ENCODE measurements at regions not wholly inside any gene's neighbourhood (a gene's known extent, or its start where the extent isn't known, plus 50 kb on each side); places are given as distances from the start of the nearest gene placed in this dataset.

GRCh38 chr16:6027733-6028132 is 930.1 kb upstream of the EEF2KMT start:
- no peak for DNase-seq

- DNase-seq, result no peak
Measured at GRCh38 chr16:6023449-6023848, 925.9 kb upstream of the EEF2KMT start.

- DNase-seq, result no peak
Measured at GRCh38 chr16:6021276-6021943, 923.8 kb upstream of the EEF2KMT start.

DNA sequence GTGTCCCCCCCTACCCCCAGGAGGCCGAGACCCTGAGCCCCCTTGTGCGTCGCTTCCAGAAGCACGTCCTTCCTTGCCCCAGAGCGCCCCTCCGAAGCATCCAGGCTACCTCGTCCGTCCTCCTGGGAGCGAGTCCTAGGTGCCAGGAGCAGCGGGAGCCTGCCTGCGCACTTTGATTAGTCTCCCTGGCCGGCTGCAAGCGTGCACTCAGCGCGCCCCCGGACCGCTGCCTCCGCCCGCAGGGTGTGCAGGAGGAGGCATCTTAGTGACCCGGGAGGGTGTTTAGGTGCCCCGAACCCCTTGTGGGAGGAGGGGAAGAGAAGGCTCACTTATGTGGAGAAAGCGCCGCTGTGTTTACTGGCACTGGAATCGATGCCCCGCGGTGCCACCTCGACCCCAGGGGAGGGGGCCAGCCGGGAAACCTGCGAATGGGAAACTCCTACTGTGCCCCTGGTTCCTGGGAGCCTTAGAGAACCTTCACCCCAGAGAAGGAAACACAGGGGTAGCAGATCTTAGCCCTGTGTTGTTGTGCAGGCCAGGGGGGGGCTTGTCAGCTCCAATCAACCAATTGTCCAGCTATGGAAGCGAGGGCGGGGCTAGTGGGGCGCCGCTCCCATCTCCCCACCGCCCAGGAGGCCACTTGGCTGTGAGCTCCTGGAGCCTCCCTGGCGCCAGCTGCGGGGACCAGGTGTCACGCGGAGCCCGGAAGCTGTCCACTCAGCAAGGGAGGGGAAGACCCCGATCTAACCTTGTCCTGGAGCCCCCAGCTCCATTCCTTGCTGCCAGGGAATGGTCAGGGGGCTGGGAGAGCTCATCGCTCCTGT is 922.8 kb upstream of the EEF2KMT start:
- no peak for DNase-seq

DNA sequence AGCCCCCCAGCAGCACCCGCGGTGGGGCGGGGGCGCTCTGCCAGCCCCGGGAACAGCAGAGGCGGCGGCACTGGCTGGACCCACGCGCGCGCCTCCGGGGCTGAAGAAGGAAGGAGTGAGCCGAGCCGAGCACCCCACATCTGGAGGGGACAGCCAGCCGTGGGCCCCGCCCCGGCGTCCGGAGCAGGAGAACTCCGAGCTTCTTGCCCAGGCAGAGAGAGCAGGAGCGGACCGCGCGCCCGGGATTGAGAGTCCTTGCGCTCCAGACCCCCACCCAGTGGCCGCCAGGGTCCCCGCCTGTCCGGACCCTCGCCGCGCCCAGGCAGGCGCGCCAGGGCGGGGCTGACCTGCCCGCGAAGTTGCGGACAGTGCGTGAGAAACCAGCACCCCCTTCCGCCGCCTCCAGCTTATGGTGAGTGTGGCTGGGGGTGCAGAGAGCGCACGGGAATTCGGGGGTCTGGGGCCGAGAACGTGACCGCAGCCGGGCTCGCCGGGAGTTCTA is 921.9 kb upstream of the EEF2KMT start:
- no peak for DNase-seq

DNA sequence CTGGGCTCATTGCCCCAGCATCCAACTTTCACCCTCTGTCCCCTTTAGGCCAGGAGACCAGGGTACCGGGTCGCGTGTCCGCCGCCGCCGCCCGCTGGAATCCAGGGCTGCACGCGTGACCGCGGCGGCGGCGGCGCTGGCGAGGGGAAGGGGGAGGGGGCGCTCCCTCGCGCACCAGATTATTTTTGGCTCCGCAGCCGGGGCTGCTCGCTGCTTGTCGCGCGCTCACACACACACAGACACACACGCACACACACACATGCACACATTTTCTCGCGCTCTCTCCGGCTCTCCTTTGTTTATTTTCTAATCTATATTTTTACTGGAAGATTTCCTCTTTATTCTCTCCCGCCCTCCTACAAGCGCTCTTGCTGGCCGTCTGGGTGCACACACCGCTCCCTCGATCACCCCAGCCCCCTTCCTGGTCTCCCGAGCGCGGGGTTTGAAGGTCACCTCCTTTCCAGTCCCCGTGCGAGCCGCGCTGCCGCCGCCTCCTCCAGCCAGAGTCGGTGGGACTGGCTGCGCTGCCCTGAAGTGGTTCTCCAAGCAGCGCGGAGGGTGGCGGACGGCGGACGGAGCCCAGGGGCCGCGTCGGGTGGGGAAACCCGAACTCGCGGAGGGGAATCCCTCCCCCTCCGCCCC is 921.4 kb upstream of the EEF2KMT start:
- no peak for DNase-seq

DNA sequence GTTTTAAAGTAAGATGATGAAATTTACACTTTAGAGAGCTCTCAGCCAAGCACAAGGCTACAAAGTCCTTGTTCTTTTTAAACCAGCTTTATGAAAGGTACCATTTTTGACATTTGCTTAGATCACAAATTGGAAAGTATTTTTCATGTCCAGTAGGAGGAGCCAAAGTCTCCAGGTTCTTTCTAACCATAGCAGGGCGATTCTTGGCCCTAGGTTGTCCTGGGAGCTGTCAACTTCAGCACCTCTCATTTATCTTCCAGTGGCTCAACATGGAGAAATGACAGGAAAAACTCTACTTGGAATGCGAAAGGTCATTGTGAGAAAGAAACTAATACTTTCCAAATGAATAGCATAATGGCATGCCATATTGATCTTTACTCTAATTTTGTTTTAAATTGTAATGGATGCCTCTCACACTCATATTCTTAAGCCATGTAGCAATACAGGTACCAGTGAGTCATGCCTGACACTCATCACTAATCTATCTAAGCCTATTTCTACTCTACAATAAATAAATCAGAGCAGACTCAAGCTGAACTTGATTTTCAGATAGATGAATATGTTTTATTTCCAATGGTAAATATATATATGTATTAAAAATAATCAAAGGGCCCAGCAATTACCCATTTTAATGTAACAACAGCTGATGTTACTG is 919.1 kb upstream of the EEF2KMT start:
- DNase-seq, result peak; percentile 9

DNA sequence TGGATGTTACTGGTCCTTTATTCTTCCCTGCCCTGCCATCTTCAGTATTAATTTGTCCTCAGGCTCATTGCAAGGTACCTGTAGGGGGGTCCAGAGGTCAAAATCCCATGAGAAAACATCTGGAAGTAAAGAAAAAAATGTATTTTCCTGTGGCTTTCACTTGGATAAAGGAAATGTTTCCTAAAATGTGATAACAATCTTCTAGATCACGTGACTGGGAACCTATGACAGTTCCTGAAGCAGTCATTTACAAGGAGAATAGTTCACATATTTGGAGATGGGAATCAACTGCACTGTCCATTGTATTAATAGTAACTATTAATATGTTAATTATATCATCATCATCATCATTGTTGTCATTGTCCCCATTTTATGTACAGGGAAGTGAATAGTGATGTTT is 915.1 kb upstream of the EEF2KMT start:
- no peak for DNase-seq

- DNase-seq, result no peak
Measured at GRCh38 chr16:6009151-6009550, 911.6 kb upstream of the EEF2KMT start.

- no peak for DNase-seq
Measured at GRCh38 chr16:6008670-6009069, 911.1 kb upstream of the EEF2KMT start.

DNA sequence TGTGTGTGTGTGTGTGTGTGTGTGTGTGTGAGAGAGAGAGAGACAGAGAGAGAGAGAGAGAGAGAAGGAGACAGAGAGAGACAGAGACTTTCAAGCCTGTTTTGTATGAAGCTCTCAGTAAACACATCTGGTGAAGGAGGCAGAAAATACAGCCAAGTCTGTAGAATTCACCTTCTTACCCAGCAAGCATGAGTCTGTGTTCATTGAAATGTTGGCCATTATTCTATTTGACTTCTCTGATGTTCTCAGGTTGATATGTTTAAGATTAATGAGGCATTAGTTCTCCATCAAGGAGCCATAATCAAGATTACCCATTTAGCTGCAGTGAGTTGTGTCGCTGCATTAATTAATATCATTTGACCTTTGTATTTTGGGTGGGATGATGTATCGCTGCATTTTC is 895.8 kb upstream of the EEF2KMT start:
- no peak for DNase-seq

GRCh38 chr16:5982979-5983378 is 885.4 kb upstream of the EEF2KMT start:
- no peak for DNase-seq

DNA sequence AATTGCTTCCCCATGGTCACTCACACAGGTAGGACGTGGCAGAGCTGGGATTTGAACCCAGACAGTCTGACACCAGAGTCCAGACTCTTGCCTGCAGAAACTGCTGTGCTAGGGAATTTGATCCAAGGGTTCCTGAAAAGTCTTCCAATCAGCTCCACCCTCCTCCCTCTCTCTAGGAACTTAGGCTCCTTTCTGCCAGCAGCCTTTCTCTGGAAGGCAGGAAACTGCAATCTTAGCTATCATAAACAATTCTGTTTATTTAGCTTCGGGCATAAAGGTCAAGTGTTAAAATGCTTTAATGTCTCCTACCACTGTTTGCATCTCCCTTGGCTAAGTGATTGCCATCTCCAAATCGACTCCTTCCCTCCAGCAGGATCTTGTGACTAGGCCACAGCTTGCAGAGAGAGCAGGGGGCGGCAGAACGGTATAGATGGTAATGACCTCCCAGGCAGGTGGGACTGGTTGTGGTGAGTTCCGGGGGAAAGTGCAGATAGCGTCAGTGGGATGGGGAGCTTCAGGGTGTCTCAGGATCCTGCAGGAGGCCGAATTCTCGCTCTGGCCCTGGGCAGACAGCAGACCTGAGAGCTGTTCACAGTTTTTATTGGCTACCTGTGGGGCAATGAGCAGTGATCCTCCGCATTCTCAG is 882.4 kb upstream of the EEF2KMT start:
- no peak for DNase-seq

- no peak for DNase-seq
Measured at GRCh38 chr16:5977329-5977728, 879.7 kb upstream of the EEF2KMT start.

- DNase-seq, result no peak
Measured at GRCh38 chr16:5972747-5973146, 875.2 kb upstream of the EEF2KMT start.

GRCh38 chr16:5971924-5972323 is 874.3 kb upstream of the EEF2KMT start:
- no peak for DNase-seq

DNA sequence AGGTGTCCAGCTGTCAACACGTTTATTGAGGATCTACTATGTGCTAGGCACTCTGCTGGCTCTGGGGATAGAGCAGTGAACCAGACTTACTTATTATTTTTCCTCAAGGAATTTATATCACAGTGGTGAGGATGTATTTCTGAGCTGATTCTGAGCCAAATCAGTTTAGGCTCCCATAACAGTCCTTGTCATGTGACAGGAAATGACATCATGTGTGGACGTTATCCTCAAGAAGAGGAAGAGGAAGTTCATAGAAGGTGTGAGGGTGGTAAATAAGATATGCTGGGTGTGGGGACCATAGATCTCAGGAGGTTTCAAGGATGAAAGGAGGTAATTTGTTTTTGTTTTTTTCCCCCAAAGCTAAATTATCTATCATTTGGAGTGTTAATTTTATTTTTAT is 873.5 kb upstream of the EEF2KMT start:
- no peak for DNase-seq

DNA sequence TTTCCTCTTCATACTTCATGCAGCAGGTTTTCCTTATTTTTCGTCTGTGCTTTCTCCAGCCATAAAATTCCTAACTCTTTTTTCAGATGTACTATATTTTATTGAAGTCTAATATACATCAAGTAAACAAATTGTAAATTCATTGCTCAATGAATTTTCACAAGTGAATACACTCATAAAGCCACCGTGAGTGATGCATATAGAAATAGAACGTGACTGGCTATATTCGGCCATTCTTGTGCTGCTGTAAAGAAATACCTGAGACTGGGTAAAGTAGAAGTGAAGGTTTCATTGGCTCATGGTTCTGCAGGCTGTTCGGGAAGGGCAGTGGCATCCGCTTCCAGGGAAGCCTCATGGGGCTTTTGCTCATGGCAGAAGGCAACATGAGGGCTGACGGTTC is 868.4 kb upstream of the EEF2KMT start:
- DNase-seq, result no peak

DNA sequence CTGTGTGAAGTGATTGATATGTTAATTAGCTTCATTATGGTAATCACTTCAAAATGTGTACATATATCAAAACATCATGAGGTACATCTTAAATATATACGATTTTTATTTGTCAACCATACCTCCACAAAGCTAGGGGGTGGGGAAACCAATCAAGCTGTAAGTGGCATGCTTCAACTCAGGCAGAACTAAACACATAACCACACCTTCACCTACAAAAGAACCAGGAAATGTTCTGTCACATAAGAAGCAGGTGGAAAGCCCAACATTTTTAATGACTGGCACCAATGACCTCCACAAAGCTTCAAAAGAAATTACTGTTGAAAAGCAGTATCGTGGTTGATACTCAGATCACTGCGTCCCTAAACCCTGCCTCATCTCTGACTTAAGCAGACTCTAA is 867.7 kb upstream of the EEF2KMT start:
- no peak for DNase-seq

GRCh38 chr16:5951486-5951885 is 853.9 kb upstream of the EEF2KMT start:
- no peak for DNase-seq

- DNase-seq, result no peak
Measured at GRCh38 chr16:5944971-5945370, 847.4 kb upstream of the EEF2KMT start.

DNA sequence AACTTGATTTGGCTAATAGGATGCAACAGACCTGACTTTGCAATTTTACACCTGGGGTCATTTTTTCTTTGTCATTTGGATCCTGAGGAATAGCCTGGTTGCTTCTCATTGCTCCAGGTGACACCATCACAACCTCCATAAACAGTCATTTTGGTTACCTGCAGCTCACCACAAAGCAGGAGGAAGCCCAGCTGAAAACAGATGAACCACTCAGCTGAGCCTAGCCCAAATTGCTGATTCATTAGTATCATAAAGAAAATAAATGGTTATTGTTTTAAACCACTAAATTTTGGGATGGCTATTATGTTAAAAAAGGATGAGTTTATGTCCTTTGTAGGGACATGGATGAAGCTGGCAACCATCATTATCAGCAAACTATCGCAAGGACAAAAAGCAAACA is 841.0 kb upstream of the EEF2KMT start:
- no peak for DNase-seq

DNA sequence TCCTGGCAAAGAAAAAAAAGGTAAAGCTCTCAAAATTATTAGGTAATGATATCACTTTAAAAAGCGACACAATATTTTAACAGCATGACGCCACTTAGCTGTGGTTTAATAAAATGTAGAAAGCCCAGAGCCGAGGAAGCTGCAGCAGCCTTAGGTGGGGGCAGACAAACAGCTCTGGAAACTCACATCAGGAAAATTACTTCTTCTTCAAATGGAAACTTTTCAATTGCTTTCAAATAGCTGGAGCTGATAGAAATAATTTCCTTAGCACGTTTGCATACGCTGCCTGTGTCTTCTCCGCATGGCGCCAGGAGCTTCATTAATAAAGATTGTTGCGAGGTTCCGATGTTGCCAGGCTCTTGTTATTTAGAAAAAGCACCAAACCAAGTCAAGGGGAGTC is 835.3 kb upstream of the EEF2KMT start:
- DNase-seq, result no peak

All from activated CD4-positive, alpha-beta T cell treated with anti-CD3 and anti-CD28 coated beads, Interleukin-2, Interleukin-6, amounts not matched to agents 100 ng/mL and 50 ng/mL, durations not matched to agents 16 hours and 8 hours (primary cell).